Liver (tissue), 8 donors: ENCODE measurements at regions not wholly inside any gene's neighbourhood (a gene's known extent, or its start where the extent isn't known, plus 50 kb on each side); places are given as distances from the start of the nearest gene placed in this dataset.

Experiments used
- DNase-seq: peaks from one replicate; pipeline ENCODE4 v3.0.0-alpha.2; 2017; ENCODE audit warnings: low spot score
- H3K27ac ChIP-seq, 2 donors: one replicate each; pipeline ENCODE4 v1.7.0; 2013; ENCODE audit warnings: inconsistent platforms in 2 of 2, low read length in 2 of 2, control low read depth in 1 of 2, low read depth in 1 of 2, mild to moderate bottlenecking in 1 of 2
- H3K27me3 ChIP-seq, 4 donors: one replicate each; pipeline versions ENCODE4 v1.6.1 to v1.7.0; 2013; ENCODE audit warnings: low read length in 3 of 4, inconsistent platforms in 1 of 4, mild to moderate bottlenecking in 1 of 4, moderate library complexity in 1 of 4; ENCODE audit not compliant: control insufficient read depth in 4 of 4, insufficient read depth in 4 of 4
- H3K36me3 ChIP-seq, 4 donors: one replicate each; pipeline versions ENCODE4 v1.6.1 to v1.7.0; 2013; ENCODE audit warnings: low read length in 3 of 4, mild to moderate bottlenecking in 3 of 4, low read depth in 1 of 4, moderate library complexity in 1 of 4; ENCODE audit not compliant: control insufficient read depth in 4 of 4, insufficient read depth in 3 of 4
- H3K4me1 ChIP-seq, 4 donors: one replicate each; pipeline versions ENCODE4 v1.6.1 to v1.7.0; 2013; ENCODE audit warnings: low read length in 3 of 4, mild to moderate bottlenecking in 3 of 4, moderate library complexity in 1 of 4; ENCODE audit not compliant: control insufficient read depth in 4 of 4, insufficient read depth in 4 of 4
- H3K4me3 ChIP-seq, 3 donors: one replicate each; pipeline versions ENCODE4 v1.6.1 to v1.7.0; 2013; ENCODE audit warnings: low read length in 3 of 3, control low read depth in 1 of 3, low read depth in 1 of 3, mild to moderate bottlenecking in 1 of 3
- H3K9ac ChIP-seq, 2 donors: one replicate each; pipeline ENCODE4 v1.7.0; 2013; ENCODE audit warnings: low read length in 2 of 2, mild to moderate bottlenecking in 2 of 2, moderate library complexity in 2 of 2, control low read depth in 1 of 2, low read depth in 1 of 2
- H3K9me3 ChIP-seq, 4 donors: one replicate each; pipeline versions ENCODE4 v1.6.1 to v1.7.0; 2013; ENCODE audit warnings: low read length in 3 of 4; ENCODE audit not compliant: control insufficient read depth in 4 of 4
- EGR1 ChIP-seq, 2 donors: IDR thresholded peaks; 2 replicates each; pipeline ENCODE4 v1.6.1; 2016 to 2018; ENCODE audit warnings: antibody characterized with exemption in 2 of 2, low read depth in 2 of 2
- FOXA1 ChIP-seq: IDR thresholded peaks from 2 replicates; pipeline ENCODE4 v1.6.1; 2016; ENCODE audit warnings: antibody characterized with exemption
- FOXA2 ChIP-seq: IDR thresholded peaks from 2 replicates; pipeline ENCODE4 v1.6.1; 2016; ENCODE audit warnings: antibody characterized with exemption
- HNF4G ChIP-seq: IDR thresholded peaks from 2 replicates; pipeline ENCODE4 v1.6.1; 2016; ENCODE audit warnings: antibody characterized with exemption
- JUND ChIP-seq, 2 donors: IDR thresholded peaks; 2 replicates each; pipeline ENCODE4 v1.6.1; 2016; ENCODE audit warnings: antibody characterized with exemption in 2 of 2
- NR2F2 ChIP-seq: IDR thresholded peaks from 2 replicates; pipeline ENCODE4 v1.6.1; 2016; ENCODE audit warnings: antibody characterized with exemption
- RAD21 ChIP-seq, 2 donors: IDR thresholded peaks; 2 replicates each; pipeline ENCODE4 v1.6.1; 2016; ENCODE audit warnings: antibody characterized with exemption in 2 of 2, mild to moderate bottlenecking in 2 of 2
- SP1 ChIP-seq: IDR thresholded peaks from 2 replicates; pipeline ENCODE4 v1.6.1; 2018; ENCODE audit warnings: antibody characterized with exemption, mild to moderate bottlenecking
- TAF1 ChIP-seq: conservative IDR thresholded peaks from 2 replicates; pipeline ENCODE4 v1.6.1; 2016; ENCODE audit warnings: antibody characterized with exemption, mild to moderate bottlenecking
- YY1 ChIP-seq: IDR thresholded peaks from 2 replicates; pipeline ENCODE4 v1.6.1; 2016; ENCODE audit warnings: antibody characterized with exemption, mild to moderate bottlenecking
- WGBS: extraction: QIAGEN DNeasy Blood & Tissue Kit; methylation state at CpG from one replicate; pipeline ENCODE4 v1.1.7; 2013; 5-methylcytosine and 5-hydroxymethylcytosine counted together
- TF ChIP-seq, protein P1 (sequence below): IDR thresholded peaks from 2 replicates; pipeline ENCODE4 v1.6.1; 2016; ENCODE audit warnings: antibody characterized with exemption
- TF ChIP-seq, protein P2 (sequence below): fragments of 150-350 bp; IDR thresholded peaks from 2 replicates; pipeline ENCODE4 v1.5.1; 2017; ENCODE audit warnings: improper control_type of control experiment, low read depth, low read length; ENCODE audit not compliant: missing input control
- TF ChIP-seq, protein P3 (sequence below): IDR thresholded peaks from 2 replicates; pipeline ENCODE4 v1.6.1; 2016; ENCODE audit warnings: antibody characterized with exemption
- TF ChIP-seq, protein P4 (sequence below): IDR thresholded peaks from 2 replicates; pipeline ENCODE4 v1.6.1; 2016; ENCODE audit warnings: antibody characterized with exemption
- TF ChIP-seq, protein P5 (sequence below): IDR thresholded peaks from 2 replicates; pipeline ENCODE4 v1.6.1; 2016; ENCODE audit warnings: antibody characterized with exemption, mild to moderate bottlenecking
- donor health status: healthy.
- donor health status: healthy.
- donor health status: healthy.
- donor health status: healthy.
- donor health status: healthy.

DNA sequence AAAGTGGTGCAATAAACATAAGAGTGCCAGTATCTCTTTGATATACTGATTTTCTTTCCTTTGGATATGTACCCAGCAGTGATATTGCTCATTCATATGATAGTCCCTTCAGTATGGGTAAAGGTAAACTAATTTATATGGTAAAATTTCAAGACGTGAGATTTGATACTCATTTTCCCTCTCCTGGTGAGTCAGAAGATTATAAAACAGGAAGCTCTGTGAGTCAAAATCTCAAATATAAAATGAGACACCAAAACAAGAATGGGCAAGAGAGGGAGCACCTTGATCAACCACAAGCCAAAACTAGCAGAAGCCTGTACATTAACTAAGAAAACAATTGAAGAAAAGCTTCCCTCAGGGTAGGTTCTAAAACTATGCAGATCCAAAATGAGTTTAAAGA is 216.3 kb downstream of the SLITRK6 start:
- no peaks in the 10 kb centered on the region for H3K4me1 ChIP-seq
- H3K36me3 ChIP-seq = no peaks in the 10 kb centered on the region
- no peaks in the 10 kb centered on the region for H3K27me3 ChIP-seq
- H3K9me3 ChIP-seq = peaks cover 0 to 9% (median 0%) of the 10 kb centered on the region in 4 donors
- 63% methylated on average over 1 of the region's 1 CpG for WGBS
- no peak overlapping the region for H3K27ac ChIP-seq
- DNase-seq = no peak
- no peak for TF ChIP-seq FOXA2
- no peak for TF ChIP-seq NR2F2
- TF ChIP-seq, protein P1, sequence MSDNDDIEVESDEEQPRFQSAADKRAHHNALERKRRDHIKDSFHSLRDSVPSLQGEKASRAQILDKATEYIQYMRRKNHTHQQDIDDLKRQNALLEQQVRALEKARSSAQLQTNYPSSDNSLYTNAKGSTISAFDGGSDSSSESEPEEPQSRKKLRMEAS = no peak
- no peak for TF ChIP-seq RAD21 (IDR thresholded peaks at IDR 0.05)
- TF ChIP-seq EGR1 (IDR thresholded peaks at IDR 0.05; ENCODE audit: low read depth in 2 of 2) = no peak
- no peak for TF ChIP-seq FOXA1
- TF ChIP-seq, protein P2, sequence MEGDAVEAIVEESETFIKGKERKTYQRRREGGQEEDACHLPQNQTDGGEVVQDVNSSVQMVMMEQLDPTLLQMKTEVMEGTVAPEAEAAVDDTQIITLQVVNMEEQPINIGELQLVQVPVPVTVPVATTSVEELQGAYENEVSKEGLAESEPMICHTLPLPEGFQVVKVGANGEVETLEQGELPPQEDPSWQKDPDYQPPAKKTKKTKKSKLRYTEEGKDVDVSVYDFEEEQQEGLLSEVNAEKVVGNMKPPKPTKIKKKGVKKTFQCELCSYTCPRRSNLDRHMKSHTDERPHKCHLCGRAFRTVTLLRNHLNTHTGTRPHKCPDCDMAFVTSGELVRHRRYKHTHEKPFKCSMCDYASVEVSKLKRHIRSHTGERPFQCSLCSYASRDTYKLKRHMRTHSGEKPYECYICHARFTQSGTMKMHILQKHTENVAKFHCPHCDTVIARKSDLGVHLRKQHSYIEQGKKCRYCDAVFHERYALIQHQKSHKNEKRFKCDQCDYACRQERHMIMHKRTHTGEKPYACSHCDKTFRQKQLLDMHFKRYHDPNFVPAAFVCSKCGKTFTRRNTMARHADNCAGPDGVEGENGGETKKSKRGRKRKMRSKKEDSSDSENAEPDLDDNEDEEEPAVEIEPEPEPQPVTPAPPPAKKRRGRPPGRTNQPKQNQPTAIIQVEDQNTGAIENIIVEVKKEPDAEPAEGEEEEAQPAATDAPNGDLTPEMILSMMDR = no peak
- no peak for TF ChIP-seq TAF1
- TF ChIP-seq SP1 = no peak
- TF ChIP-seq, protein P3, sequence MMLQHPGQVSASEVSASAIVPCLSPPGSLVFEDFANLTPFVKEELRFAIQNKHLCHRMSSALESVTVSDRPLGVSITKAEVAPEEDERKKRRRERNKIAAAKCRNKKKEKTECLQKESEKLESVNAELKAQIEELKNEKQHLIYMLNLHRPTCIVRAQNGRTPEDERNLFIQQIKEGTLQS = no peak
- TF ChIP-seq, protein P4, sequence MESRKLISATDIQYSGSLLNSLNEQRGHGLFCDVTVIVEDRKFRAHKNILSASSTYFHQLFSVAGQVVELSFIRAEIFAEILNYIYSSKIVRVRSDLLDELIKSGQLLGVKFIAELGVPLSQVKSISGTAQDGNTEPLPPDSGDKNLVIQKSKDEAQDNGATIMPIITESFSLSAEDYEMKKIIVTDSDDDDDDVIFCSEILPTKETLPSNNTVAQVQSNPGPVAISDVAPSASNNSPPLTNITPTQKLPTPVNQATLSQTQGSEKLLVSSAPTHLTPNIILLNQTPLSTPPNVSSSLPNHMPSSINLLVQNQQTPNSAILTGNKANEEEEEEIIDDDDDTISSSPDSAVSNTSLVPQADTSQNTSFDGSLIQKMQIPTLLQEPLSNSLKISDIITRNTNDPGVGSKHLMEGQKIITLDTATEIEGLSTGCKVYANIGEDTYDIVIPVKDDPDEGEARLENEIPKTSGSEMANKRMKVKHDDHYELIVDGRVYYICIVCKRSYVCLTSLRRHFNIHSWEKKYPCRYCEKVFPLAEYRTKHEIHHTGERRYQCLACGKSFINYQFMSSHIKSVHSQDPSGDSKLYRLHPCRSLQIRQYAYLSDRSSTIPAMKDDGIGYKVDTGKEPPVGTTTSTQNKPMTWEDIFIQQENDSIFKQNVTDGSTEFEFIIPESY = no peak
- TF ChIP-seq, protein P5, sequence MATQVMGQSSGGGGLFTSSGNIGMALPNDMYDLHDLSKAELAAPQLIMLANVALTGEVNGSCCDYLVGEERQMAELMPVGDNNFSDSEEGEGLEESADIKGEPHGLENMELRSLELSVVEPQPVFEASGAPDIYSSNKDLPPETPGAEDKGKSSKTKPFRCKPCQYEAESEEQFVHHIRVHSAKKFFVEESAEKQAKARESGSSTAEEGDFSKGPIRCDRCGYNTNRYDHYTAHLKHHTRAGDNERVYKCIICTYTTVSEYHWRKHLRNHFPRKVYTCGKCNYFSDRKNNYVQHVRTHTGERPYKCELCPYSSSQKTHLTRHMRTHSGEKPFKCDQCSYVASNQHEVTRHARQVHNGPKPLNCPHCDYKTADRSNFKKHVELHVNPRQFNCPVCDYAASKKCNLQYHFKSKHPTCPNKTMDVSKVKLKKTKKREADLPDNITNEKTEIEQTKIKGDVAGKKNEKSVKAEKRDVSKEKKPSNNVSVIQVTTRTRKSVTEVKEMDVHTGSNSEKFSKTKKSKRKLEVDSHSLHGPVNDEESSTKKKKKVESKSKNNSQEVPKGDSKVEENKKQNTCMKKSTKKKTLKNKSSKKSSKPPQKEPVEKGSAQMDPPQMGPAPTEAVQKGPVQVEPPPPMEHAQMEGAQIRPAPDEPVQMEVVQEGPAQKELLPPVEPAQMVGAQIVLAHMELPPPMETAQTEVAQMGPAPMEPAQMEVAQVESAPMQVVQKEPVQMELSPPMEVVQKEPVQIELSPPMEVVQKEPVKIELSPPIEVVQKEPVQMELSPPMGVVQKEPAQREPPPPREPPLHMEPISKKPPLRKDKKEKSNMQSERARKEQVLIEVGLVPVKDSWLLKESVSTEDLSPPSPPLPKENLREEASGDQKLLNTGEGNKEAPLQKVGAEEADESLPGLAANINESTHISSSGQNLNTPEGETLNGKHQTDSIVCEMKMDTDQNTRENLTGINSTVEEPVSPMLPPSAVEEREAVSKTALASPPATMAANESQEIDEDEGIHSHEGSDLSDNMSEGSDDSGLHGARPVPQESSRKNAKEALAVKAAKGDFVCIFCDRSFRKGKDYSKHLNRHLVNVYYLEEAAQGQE = no peak
- TF ChIP-seq YY1 = no peak
- H3K9ac ChIP-seq = no peak overlapping the region
- no peak overlapping the region for H3K4me3 ChIP-seq

DNA sequence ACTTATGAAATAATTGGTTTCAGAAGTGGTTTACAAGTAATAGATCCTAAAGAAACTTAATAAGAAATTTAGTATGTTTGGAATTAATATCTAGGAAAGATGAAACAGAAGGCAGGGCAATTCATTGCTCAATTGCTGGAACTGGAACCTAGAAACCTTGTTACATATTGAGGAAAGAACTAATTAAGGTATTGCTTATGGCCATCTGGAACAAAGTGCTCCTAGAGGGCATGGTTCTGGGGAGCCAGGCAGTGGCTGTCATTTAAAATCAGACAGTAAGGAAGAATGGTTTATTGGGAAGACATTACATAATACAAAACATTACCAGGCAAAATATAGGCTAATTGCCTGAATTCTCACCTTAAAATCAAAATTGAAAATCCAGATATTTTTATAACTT is 224.1 kb downstream of the SLITRK6 start:
- no peaks in the 10 kb centered on the region for H3K27me3 ChIP-seq
- no peak for TF ChIP-seq JUND (IDR thresholded peaks at IDR 0.05)
- TF ChIP-seq, protein P4 = no peak
- no peak for TF ChIP-seq HNF4G
- H3K27ac ChIP-seq = no peak overlapping the region
- no peak for DNase-seq
- H3K36me3 ChIP-seq = no peaks in the 10 kb centered on the region
- H3K9me3 ChIP-seq = peaks cover 0 to 2% (median 0%) of the 10 kb centered on the region in 4 donors
- no peak overlapping the region for H3K4me3 ChIP-seq
- no peak overlapping the region for H3K9ac ChIP-seq
- no peaks in the 10 kb centered on the region for H3K4me1 ChIP-seq
